ENCODE measurements at regions not wholly inside any gene's neighbourhood (a gene's known extent, or its start where the extent isn't known, plus 50 kb on each side); places are given as distances from the start of the nearest gene placed in this dataset.

DNA sequence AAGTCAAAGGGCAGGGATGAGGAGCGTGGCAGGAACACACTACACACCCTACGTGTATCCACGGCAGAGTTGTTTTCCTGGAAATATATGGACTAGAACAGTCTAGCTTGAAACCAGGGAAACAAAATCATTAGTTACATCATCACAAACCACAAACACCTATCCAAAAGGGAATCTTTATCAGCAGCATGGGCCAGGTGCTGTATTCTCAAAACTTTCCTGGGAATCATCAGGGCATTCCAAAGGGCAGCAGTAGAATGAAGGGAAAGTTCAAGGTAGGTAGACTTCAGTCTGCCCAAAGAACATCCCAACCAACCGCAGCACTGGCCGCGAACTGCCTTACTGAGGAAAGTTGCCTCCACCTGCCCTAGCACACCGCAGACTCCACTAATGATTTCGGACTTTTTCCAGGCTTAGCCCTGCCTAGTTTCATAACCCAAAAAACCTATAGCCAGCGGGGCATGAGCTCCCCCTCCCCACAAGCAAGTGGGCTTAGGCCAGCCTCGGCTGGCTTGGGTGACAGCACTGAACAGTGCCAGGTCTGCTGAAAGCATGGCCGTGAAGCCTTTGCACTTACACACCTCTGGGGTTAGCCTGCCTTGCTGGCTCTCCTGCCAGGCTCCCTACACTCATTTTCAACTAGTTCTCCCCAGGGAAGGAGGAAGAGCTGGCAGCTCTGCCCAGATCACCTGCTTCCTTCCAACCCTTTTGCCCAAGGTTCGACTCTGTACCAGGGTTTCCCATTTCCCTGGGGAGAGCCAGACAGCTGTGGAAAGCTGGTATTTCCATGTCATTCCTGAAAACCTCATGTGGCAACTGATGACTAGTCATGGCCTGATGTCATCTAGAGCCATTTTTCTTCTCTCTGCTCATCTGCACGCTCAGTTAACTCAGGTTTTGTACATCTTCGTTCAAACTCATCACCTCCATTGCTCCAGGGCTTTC, 77.3 kb upstream of the UBAC2 start:
- DNase-seq (ENCODE audit: low read depth in 2 of 2) = no peak

GRCh38 chr13:99124046-99124400, 76.6 kb upstream of the UBAC2 start:
- no peak for DNase-seq (ENCODE audit: low read depth in 2 of 2)

GRCh38 chr13:99124794-99125316, 75.8 kb upstream of the UBAC2 start:
- no peak for DNase-seq (ENCODE audit: low read depth in 2 of 2)

DNA sequence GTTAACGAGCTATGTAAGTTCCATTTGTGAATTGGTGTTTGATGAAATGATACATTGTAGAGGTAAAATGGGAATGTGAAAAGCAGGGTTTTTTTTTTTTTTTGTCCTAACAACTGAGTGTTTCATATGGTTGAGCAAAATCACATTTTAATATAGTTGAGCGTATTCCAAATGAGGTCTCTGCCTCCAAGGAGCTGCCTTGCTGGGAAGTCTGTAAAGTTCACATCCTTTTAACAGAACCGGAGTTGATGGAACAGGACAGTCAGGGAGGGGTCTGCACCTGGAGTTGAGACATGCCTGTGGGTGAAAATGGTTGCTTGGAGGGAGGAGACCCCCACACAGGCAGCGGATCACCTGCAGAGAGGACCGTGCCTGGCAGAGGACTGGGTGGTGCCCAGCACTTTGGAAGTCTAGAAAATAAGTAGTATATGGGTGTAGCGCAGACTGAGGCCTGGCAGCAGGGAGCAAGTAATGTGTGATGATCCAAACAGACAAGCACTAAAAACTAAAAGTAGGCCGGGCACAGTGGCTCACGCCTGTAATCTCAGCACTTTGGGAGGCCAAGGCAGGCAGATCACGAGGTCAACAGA, 75.2 kb upstream of the UBAC2 start:
- DNase-seq (ENCODE audit: low read depth in 2 of 2) = no peak

- no peak for DNase-seq (ENCODE audit: low read depth in 2 of 2)
These were observed 73.8 kb upstream of the UBAC2 start for GRCh38 chr13:99126821-99127220.

DNA sequence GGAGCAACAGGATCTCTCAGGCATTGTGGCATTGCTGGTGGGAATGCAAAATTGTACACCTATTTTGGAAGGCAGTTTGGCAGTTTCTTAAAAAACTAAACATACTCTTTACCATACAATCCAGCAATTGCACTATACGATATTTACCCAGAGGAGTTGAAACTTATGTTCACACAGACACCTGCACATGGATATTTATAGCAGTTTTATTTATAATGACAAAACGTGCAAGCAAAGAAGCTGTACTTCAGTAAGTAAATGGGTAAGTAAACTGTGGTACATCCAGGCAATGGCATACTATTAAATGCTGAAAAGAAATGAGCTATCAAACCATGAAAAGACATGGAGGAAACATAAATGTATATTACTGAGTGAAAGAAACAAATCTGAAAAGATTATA, 71.6 kb upstream of the UBAC2 start:
- no peak for DNase-seq (ENCODE audit: low read depth in 2 of 2)

- no peak for DNase-seq (ENCODE audit: low read depth in 2 of 2)
These were observed 70.7 kb upstream of the UBAC2 start for GRCh38 chr13:99129951-99130350.

DNA sequence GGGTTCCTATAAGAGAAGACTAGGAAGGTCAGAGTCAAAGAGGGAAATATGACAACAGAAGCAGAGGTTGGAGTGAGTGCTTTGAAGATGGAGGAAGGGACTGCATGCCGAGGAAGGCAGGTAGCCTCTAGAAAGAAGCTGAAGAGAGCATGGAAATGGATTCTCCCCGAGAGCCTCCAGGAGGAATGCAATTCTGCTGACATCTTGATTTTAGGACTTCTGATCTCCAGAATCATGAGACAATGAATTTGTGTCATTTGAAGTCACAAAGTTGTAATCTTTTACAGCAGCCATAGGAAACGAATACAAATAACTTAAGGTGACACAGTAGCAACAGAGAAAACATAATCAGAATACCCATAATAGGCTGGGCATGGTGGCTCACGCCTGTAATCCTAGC, 69.2 kb upstream of the UBAC2 start:
- DNase-seq (ENCODE audit: low read depth in 2 of 2) = no peak

- DNase-seq (ENCODE audit: low read depth in 2 of 2) = no peak
These were observed 68.3 kb upstream of the UBAC2 start for GRCh38 chr13:99132295-99132835.

DNA sequence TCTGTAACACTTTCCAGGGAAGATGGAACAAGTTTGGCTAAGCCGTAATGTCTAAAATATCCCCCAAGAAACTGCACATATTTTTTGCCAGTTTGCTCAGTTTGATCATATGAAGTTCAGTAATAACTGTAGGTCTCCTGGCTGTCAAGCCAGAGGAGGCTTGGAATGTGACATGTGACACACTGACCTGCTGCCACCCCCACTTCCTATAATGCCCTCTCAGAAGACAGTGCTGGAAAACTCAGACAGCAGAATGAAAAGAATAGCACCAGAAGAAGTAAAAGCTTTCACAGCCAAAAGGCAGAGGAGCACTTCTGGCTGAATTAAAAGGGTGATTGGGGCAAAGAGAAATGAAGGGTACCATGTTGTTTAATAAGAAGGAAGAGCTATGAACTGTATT, 67.4 kb upstream of the UBAC2 start:
- no peak for DNase-seq (ENCODE audit: low read depth in 2 of 2)

GRCh38 chr13:99133848-99134247, 66.8 kb upstream of the UBAC2 start:
- no peak for DNase-seq (ENCODE audit: low read depth in 2 of 2)

DNA sequence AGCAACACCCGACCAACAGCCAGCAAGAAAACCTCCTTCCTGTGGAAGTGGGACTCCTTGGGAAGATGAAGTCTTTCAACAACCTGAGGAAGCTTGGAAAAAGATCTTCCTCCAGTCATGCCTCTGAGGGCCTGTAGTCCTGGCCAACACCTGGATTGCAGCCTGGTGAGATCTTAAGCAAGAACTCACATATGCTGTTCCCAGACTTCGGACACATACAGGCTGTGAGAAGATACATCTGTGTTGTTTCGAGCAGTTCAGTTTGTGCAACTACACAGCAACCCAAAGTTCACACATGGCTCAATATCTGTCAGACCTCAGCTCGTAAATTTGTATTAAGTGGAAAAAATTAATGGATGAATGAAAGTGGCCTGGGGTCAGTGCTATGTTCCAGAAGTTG, 65.1 kb upstream of the UBAC2 start:
- no peak for DNase-seq (ENCODE audit: low read depth in 2 of 2)

- DNase-seq (ENCODE audit: low read depth in 2 of 2) = no peak
These were observed 64.2 kb upstream of the UBAC2 start for GRCh38 chr13:99136427-99136954.

GRCh38 chr13:99140831-99141230, 59.8 kb upstream of the UBAC2 start:
- DNase-seq (ENCODE audit: low read depth in 2 of 2) = no peak

- DNase-seq (ENCODE audit: low read depth in 2 of 2) = no peak
These were observed 56.8 kb upstream of the UBAC2 start for GRCh38 chr13:99143904-99144303.

- no peak for DNase-seq (ENCODE audit: low read depth in 2 of 2)
These were observed 56.3 kb upstream of the UBAC2 start for GRCh38 chr13:99144306-99144705.

GRCh38 chr13:99145461-99145860, 55.2 kb upstream of the UBAC2 start:
- DNase-seq (ENCODE audit: low read depth in 2 of 2) = no peak

DNA sequence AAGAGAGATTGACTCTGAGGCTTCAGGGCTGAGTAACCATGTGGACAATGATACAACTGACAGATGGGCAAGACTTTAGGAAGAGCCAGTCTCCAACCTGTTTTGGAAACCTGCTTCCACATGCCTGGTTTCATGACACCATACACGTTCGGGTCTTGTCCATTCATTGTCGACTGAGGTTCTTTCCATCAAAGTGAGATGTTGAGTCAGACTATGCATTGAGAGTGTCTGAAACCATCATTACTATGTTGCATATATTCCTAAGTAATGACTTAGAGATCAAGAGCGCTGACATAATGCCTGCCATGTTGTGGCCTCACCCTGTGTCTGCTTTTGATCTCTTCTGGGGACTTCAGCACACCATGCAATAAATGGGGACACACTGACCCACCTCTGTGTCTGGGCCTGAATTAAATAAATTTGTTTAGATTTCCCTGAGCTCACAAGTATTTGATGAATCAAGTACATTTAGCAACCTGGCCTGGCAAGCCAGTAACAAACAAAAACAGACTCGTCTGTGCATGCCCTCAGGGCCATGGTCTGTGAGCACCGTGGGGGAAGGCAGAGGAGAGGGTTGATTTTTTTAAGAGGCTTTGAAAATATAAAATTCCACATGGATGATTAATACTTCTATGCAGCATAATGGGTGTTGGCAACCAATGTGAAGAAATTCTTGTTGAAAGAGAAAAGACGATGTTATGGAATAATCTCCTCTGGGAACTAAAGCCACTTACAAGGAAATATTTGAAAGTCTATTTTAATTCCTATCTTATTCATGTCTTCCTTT, 49.9 kb upstream of the UBAC2 start:
- no peak for DNase-seq (ENCODE audit: low read depth in 2 of 2)

Measured in stimulated activated CD4-positive, alpha-beta T cell treated with anti-CD3 and anti-CD28 coated beads, Interleukin-12 subunit alpha, Interleukin-12 subunit beta, amount 100 ng/mL, for 24 hours (primary cell).